ENCODE measurements at regions not wholly inside any gene's neighbourhood (a gene's known extent, or its start where the extent isn't known, plus 50 kb on each side); places are given as distances from the start of the nearest gene placed in this dataset.
"Not testable (repeated sequence)": the region's sequence is repeated elsewhere in the genome, so short reads cannot be mapped to it uniquely, and the experiment has no call there.

DNA sequence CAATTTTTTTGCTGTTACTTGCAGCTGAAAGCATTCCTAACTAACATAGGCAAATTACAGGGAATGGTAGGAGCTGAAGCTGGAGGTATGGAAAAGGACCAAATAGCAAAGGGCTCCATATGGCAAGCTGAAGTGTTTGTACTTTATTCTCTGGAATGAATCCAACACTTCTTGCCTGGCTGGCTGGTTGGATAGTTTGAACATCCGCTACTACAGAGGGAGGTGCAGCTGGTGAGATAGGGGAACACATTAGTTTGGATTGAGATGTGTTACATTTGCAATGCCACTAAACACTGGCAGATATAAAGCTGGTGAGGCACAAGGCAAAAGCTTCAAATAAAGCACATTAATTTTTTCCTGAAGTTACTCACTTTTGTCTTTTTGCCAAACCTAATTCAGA is 291.5 kb downstream of the SP3 start:
- no peak for DNase-seq

DNA sequence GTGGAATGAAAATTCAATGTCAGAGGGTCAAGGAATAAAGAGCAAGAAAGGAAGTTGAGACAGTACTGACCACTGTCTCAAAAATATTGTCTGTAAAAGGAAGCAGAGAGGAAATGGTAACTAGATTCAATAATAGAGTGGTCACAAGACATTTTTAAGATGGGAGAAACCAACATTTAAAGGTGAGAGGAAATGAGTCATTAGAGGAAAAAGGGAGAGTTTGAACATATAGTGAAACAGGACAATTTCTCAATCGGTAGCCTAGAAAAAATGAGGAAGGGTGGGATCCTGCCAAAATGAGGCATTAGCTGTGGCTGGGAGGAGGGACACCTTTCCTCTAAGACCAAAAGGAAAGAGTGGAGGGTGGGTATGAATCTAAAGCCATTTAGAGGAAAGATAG is 288.5 kb downstream of the SP3 start:
- no peak for DNase-seq

DNA sequence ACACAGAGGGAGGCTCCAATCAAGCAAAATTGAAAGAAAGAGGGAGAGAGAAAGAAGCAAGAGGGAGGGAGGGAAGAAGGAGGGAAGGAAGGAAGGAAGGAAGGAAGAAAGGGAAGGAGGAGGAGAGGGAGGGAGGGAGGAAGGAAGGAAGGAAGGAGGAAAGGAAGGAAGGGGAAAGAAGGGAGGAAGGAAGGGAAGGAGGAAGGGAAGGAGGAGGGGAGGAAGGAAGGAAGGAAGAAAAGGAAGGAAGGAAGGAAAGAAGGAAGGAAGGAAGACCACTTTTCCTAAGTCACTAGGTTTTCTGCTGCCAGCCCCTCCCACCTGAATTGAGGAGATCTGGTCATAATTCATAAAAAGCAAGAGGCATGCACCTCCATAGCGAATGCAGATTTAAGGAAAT is 287.0 kb downstream of the SP3 start:
- no peak for DNase-seq

DNA sequence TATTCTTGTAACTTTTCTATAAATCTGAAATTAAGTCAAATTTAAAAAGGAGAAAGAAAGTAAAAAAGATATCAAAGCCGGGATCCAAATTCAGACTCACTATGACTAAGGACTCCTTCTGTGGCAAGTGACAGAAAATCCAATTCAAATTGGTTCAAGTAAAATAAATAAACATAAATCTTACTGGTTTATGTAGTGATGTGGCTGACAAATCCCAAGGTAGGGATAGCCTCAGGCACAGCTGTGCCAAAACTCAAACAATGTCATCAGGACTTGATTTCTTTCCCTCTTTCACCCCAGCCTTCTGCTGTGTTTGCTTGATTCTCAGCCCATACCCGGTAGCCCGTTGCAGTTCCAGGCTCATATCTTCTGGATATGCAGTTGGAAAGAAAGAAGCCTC is 284.6 kb downstream of the SP3 start:
- DNase-seq: no peak

DNA sequence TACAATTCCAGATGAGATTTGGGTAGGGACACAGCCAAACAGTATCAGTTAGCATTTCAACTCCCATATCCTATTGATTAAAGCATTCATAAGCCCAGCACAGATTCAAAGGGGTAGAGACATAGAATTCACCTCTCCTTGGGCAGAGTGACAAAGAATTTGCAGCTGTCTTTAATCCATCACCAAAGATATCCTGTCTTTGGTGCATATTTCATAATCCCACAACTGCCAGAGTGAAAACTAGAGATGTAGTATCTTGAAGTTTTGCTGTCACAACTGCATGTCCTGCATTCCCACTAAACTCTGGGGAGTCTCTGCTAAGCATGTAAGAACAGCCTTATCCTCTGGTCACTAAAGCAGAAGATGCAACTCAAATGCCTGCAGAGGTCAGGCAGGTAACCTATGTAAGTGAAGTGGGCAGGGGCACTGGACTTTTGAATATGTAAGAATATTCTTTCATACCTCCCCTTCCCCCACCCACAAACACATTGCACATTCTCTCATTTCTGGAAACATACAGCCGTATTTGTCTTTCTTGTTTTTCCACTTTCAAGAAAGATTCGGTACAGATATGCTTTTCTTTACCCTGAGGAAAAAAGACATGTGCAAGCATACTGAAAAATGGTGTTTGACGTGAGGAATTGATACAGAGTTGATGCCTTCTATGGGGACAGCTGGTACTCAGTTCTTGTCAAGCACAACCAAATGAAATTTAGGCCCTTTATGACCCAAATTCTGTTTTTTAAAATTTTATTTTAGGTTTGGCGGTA is 283.1 kb downstream of the SP3 start:
- no peak for DNase-seq

DNA sequence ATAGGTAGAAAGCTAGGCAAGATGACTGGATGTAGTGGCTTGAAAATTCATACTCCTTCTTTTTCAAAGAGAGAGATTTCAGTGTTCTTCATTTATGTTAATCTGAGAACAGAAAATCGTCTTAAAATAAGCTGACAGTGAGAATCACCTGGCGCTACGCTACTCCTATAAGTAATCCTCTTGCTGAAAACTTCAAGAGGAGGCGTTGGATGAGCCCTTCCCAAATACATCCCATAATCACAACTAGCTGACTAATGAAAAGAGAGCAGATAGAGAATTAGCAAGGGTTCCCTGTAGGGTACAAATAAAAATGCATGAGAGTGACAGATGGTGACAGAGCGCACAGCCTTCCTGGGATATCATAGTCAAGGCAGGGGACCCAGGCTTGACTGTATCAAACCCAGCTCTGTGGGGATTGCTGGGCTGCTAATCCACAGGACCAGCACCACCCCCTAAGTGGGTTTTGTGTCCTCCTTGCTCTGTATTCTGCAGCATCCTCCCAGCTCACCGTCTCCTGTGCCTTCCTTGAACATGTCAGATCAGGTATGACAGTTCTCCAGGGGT is 280.2 kb downstream of the SP3 start:
- DNase-seq: no peak

DNA sequence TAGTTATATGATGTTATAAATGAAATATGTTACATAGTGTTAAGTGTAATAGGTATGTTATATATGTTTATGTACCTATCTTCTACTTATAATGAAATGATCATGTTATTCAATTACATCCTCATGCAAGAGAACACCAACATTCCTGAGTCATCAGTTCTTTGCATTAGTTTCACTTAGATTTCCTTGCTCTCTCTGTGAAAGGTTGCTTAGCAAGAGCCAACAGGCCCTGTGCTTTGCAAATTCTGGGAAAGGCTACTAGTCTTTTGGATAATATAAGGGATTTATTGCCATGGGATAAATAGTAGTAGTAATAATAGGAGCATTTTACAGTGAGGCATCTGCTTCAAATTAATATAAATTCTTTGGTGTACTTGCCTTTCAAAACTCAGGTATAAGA is 274.8 kb downstream of the SP3 start:
- no peak for DNase-seq

DNA sequence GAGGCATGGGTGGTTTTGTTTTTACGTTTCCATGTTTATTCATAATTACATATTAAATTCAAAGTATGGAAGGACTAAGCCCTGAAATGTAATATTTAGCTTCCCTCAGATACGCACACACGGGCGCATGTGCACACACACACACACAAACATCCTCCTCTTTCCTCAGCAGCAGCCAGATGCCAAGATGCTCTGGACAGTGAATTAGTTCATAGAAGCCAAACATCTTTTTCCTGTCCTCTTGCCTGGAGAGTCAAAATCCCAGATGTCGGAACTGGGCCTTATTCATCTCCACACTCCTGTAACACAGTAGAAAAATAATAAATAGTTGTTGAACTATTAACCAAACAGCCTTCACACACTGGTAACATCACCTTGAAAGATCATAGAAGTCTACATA is 273.1 kb downstream of the SP3 start:
- DNase-seq: no peak

DNA sequence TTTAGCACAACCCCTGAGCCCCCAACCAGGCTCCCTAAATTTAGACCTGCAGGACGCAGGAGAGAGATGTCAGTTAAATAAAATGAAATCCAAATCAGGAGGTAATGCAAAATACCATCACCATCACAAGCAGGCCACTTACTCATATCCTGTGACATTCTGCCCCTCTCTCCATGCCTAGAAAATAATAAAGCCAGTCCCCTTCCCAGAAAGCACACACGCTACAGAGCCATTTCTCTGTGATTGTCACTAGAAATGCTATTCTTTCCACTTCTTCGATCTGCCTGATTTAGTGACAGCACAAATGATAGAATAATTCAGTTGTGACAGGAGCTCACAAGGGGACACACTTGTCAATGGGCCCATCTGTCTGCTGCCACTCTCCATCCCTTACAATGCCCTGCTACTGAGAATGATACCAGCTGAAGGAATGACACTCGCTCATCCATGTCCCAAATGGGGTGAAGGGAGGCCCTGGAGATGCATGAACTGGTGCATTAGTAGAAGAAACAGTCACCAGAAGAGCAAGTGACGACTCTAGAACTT is 272.1 kb downstream of the SP3 start:
- DNase-seq: no peak

DNA sequence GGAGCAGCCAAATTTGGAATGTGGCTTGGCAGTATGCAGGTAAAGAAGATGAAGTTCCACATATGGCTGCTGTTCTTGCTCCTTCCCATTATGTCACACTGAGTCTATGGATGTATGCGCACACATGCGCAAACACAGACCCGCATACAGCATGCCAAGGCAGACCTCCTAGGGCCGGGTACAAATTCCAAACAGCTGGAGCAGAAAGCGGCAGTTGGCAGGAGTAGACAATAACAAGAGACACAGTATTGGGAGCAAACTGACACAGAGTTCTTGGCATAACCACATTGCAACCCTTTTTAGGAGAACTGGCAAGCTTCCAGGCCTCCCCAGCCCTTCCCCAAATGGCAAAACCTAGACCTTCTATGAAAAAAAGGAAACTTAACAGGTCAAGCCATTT is 268.9 kb downstream of the SP3 start:
- no peak for DNase-seq

DNA sequence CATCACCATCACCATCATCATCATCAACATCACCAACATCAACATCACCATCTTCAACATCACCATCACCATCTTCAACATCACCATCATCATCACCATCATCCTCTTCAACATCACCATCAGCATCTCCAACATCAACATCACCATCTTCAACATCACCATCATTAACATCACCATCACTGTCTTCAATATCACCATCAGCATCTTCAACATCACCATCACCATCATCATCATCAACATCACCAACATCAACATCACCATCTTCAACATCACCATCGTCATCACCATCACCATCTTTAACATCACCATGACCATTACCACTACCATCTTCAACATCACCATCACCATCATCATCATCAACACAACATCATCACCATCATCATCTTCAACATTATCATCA is 267.2 kb downstream of the SP3 start:
- no peak for DNase-seq

DNA sequence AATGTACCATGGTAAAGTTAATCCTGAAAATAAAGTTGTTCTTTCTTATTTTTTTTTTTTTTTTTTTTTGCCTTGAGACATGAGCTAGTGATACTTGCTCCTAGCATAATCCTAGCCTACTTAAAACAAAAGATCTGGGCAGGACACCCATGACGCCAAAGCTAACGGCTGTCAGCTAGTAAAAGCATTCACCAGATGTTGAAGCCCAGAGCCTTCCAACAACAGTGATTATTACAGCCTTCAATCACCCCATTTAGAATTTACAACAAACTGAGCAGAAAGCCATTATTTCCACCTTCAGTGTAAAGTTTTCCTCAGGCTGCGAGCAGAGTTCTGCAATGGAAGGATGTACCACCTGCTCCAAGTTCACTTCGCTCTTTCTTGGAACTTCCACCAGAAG is 259.5 kb downstream of the SP3 start:
- no peak for DNase-seq

DNA sequence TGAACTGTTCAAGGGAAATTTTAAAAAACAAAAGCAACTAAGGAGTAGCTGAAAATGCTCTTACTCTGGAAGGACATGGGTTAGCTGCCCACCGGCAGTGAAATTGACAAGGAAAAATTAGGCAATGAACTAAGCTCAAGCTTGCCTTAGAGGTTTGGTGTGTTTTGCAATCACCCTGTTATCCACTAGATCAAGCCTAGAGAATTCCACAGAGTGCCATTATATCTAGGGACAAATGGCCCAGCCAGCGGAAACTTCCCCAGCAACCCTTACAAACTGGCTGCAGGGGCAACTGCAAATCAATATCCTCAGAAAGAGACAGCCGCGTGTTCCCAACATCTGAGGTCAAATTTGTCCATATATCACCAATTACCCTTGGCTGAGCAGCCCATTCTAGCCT is 258.2 kb downstream of the SP3 start:
- no peak for DNase-seq

DNA sequence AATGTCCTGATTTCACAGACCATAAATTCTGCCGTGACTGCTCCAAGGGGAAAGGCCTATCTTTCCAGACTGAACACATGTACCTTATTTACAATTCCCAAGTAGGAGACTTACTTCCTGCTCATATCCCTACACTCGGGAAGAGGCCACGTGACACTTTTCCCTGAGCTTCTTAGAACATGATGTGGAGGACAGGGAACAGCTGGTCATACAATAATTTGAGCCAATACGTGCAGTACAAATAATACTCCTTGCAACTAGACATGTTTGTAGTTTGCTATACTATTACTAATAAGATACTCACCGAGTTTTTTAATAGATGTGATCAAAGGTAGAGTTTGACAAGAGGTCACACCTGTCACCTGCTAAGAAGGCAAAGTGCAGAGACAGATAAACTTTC is 256.4 kb downstream of the SP3 start:
- DNase-seq: no peak

DNA sequence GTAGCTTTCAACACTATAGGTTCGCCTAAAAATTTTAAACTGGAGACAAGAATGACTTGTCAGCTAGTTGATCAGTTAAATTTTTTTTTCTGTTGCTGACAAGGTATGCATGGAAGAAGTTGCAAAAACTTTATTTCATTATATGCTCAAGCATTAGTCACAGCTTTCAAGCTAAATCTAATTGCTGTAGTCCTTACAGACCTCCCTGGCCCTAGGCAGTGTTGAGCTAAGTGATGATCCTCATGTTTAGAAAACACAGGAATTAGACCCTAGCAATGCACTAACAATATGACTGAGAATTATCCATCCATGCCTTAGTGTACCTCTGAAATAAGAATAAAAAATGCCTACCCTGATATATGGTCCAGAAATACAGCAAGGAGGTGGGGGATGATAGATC is 253.4 kb downstream of the SP3 start:
- DNase-seq: no peak

DNA sequence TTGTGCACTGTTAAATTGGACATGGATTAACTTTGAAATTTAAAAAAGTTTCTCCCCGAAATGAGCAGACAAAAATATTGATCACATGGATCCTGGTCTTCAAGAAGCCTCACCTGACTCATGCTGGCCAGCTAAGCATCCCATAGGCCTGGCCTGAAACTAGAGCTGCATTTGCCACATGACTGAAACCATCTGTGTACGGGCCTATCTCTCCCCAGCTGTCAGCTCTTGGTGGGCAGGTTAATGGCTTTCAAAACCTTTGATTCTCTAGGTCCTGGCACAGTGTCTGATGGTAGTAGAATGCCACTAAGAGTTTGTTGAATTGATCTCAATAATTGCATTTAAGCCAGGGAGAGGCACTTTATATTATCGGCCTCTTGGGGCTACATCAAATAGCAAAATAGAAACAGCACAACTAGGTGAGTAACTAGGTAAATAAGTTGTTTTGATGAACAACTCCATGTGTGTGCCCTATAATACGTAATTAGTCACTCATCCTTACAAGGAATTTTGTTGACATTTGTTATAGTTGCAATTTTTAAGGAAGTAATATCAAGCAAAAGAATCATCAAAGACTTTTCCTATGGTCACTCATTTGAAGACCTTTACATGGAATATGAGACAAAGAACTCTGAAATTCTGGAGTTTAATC is 251.1 kb downstream of the SP3 start:
- DNase-seq: no peak

DNA sequence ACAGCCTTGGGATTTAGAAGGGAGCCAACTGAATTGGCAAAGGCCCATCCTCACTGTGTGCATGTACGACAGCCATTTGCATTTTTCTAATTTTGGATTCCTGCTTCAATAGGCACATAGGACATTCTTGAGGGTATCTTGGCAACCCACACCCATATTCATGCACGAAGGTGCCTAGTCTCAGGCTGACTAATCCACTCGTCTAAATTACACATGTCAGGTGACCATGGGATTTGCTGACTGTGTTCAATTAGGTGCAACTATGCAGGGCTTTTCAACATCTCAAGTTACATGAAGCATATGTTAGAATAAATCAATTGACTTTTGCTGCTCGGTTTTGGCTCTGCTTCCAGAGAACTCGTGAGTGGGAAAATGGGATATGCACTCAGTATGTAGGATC is 249.7 kb downstream of the SP3 start:
- no peak for DNase-seq

DNA sequence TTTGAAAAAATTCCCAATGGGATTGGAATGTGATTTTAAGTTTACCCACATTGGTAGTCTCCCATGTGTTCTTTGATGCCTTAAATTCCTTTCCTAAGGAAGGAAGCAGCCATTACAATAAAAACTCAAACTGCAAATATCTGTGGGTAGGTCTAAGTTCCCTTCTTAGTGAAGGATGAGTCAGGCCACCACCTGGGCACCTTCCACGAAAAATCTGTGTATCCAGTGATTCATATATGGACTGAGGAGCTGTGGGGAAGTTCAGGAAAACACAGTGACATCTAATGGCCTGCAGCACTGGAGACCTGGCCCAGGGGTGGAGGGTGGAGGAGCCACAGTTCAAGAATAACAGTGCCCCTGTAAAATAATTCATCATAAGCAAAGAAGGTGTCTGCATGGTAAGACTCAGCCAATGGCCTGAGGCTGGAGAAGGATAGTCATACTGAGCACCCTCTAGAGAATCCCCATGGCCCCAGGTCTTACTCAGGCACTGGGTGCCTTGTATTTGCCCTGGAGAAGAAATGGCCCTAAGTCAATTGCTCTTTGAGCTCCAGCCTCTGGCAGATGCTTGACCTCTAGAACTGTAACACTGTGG is 248.6 kb downstream of the SP3 start:
- no peak for DNase-seq

DNA sequence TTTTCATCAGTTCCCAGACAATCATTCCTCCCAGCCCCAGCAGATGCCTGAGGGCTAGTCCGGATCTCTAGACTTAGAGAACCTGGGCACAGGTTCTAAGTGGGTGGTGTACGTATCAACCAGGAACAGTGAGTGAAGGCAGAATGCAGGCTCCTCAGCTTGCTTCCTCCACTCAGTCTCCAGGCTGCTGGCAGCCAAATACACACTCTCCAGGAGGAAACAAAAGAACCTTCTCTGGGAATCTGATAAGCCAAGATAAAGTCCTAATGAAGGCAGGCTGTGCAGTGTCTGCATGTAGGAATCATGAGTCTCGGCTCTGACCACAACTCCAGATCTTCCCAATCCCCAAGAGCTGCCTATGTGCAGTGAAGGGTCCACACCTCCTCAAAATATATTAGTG is 245.7 kb downstream of the SP3 start:
- DNase-seq: no peak

DNA sequence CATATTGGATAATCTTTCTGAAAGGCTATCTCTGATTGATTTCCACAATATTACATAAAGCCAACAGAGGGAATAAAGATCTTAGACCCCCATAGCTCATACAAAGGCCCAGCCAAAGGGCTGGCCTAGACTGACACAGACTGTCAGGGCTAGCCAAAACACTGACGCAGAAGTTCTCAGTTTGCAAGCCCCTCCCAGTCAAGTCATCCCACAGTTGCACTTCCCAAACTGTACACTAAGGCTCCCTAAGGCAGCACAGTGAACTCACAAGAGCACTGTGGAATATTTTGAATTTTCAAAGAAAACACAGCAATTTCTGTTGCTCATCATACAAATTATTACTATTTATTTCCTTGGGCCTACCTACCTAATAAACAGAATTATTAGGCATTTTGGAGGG is 244.9 kb downstream of the SP3 start:
- no peak for DNase-seq

DNA sequence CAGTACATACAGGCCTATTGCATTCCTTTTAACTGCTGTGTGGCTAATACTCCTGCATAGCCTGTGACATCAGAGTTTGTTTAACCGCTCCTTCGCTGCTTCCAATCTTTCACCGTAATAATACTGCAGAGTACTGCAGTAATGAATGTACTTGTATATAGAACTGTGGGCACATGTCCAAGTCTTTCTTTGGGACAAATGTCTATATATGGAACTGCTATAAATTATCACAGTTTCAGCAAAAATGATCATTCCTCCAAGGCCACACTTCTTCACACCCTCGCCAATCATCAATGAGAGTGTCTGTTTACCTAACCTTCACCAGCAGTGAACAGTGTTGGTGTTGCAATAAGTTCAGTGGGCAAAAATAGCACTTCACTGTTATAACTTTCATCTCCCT is 230.4 kb downstream of the SP3 start:
- DNase-seq: no peak

DNA sequence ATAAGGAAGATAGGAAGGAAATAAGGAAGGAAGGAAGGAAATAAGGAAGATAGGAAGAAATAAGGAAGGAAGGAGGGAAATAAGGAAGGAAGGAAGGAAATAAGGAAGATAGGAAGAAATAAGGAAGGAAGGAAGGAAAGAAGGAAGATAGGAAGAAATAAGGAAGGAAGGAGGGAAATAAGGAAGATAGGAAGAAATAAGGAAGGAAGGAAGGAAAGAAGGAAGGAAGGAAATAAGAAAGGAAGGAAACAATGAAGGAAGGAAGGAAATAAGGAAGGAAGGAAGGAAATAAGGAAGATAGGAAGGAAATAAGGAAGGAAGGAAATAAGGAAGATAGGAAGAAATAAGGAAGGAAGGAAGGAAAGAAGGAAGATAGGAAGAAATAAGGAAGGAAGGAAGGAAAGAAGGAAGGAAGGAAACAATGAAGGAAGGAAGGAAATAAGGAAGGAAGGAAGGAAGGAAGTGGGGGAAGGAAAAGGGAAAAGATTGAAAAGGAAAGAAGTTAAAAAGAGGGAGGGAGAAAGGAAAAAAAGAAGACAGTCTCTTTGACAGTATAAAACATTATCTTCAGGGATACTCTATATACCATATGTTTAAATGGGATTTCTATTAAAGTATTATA is 227.1 kb downstream of the SP3 start:
- DNase-seq: not testable (repeated sequence)

DNA sequence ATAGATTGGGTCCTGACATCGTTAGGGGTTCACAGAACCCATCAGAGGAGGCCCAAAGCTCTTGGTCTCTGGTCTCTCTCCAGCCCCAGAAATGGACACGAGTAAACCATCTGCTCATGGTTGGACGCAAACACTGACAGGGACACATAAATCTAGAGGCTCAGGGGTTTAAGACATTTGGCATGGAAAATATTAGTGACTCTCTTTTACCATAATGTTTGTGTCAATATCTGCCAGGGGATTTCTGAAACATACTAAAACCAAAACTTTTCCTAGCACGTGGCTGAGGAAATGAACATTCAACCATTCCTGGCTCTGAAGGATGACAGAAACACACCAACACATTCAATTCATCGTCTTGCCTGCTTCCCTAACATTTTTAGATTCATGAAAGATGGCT is 226.2 kb downstream of the SP3 start:
- no peak for DNase-seq

DNA sequence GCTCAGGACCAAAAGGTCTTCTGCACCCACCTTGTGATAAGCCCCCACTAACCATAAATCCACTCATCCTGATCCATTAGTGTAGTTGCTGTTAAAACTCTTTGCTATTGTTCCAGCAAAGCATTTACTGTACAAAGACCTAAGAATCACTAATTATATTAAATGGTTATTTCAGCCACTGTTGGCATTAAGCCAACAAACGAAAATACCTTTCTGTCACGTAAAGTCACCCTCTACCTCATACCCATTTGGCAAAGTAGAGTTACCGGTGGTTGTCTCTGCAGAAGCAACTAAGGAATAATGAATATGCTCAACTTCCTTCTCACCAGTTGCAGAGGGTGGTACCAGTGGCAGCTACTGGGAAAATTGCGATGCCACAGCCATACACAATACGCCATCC is 224.5 kb downstream of the SP3 start:
- no peak for DNase-seq

Measured in stimulated activated CD4-positive, alpha-beta T cell treated with anti-CD3 and anti-CD28 coated beads, Interleukin-2, amount 100 ng/mL, for 48 hours (primary cell).